ENCODE measurements at regions not wholly inside any gene's neighbourhood (a gene's known extent, or its start where the extent isn't known, plus 50 kb on each side); places are given as distances from the start of the nearest gene placed in this dataset.

DNA sequence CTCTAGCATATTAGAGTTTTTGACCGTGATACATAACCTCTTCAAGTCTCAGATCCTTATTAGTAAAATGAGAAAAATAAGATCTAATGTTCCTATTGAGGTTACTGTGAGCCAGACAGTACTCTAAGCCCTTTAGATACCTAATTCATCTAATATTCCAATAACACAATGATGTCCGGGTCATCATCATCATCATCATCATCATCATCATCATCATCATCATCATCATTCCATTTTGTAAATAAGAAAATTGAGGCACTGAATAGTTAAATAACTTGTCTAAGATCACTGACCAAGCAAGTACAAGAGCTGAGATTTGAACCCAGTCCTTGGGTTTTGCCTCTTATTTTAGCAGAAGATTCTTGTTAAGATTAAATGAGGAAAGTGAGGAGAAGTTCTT, 643.0 kb downstream of the HDGFL1 start:
- TF ChIP-seq, protein P1, sequence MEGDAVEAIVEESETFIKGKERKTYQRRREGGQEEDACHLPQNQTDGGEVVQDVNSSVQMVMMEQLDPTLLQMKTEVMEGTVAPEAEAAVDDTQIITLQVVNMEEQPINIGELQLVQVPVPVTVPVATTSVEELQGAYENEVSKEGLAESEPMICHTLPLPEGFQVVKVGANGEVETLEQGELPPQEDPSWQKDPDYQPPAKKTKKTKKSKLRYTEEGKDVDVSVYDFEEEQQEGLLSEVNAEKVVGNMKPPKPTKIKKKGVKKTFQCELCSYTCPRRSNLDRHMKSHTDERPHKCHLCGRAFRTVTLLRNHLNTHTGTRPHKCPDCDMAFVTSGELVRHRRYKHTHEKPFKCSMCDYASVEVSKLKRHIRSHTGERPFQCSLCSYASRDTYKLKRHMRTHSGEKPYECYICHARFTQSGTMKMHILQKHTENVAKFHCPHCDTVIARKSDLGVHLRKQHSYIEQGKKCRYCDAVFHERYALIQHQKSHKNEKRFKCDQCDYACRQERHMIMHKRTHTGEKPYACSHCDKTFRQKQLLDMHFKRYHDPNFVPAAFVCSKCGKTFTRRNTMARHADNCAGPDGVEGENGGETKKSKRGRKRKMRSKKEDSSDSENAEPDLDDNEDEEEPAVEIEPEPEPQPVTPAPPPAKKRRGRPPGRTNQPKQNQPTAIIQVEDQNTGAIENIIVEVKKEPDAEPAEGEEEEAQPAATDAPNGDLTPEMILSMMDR (IDR thresholded peaks at IDR 0.05) = no peak
- TF ChIP-seq POLR2AphosphoS5 (IDR thresholded peaks at IDR 0.05) (no peak), POLR2A (IDR thresholded peaks at IDR 0.05) (no peak)

Measured in transverse colon (tissue), 4 donors.